Uterus (tissue), 2 donors: ENCODE measurements at regions not wholly inside any gene's neighbourhood (a gene's known extent, or its start where the extent isn't known, plus 50 kb on each side); places are given as distances from the start of the nearest gene placed in this dataset.

Source experiments
- CTCF ChIP-seq, 4 experiments: fragments of 200-600 bp in 2 of 4; fragments of 450-650 bp in 2 of 4; sonication (generic) in 2 of 4; IDR thresholded peaks; one replicate each; pipeline ENCODE4 v1.5.1; 2016 to 2019; ENCODE audit warnings: antibody characterized with exemption in 4 of 4, mild to moderate bottlenecking in 2 of 4, moderate library complexity in 1 of 4
- POLR2A ChIP-seq, 2 donors: fragments of 450-650 bp; IDR thresholded peaks; one replicate each; pipeline ENCODE4 v1.6.1; 2016; ENCODE audit warnings: antibody characterized with exemption in 2 of 2, mild to moderate bottlenecking in 1 of 2, moderate library complexity in 1 of 2

- TF ChIP-seq CTCF (IDR thresholded peaks at IDR 0.05) (no peak), POLR2A (IDR thresholded peaks at IDR 0.05) (no peak)
These were observed 531.1 kb downstream of the CETN3 start for GRCh38 chr5:89878140-89879132.
